ENCODE measurements at regions not wholly inside any gene's neighbourhood (a gene's known extent, or its start where the extent isn't known, plus 50 kb on each side); places are given as distances from the start of the nearest gene placed in this dataset.

DNA sequence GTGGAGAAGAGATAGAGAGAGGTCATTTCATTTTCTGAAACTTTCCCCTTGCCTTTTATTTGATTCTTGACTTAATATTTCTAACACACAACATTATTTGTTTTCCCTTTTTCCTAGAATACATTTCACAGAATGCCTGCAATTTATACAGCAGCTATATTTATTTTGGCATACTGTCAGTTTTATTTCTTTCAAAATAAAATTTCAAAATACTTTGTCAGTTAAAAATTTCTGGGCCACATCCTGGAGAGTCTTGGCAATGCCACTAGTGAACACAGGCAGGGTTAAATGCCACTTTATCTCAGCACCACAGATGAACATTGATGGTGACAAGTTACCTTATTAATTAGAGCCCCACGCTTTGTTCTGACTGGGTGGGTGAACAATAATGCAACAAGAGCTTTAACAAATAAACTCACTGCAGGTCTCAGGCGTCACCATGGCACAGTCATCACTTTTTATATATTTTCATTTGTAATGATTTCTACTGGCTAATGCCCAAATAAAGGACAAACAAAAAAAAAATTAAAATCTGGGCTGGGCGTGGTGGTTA lies 494.0 kb downstream of the KIF20B start:
- H3K9me3 ChIP-seq (ENCODE audit: low read length) = no peaks in the 10 kb centered on the region
- H3K79me2 ChIP-seq (ENCODE audit: low read length) = no peaks in the 10 kb centered on the region
- ChIA-PET POLR2A (ENCODE audit: unreplicated experiment) (interaction anchor here (0.6 kb wide), 1 partner anchor 219 kb away, joined by 4 read pairs; no protein-coding TSS in a partner anchor), CTCF (no interaction called here)
- intact Hi-C loops (cut with micrococcal nuclease) = no loop called here
- BruUV-seq (replicated peaks) = no TSS peak
- no peaks in the 10 kb centered on the region for H3K9me2 ChIP-seq (replicated peaks; ENCODE audit: low read length)
- no peak overlapping the region for H3K4me2 ChIP-seq (ENCODE audit: low read length)
- H3K4me1 ChIP-seq (ENCODE audit: insufficient read depth, low read length) = peaks cover 19% of the 10 kb centered on the region
- DNase-seq = no peak
- no peak; the same call in 1 of the 2 replicates for ATAC-seq
- H3K9ac ChIP-seq (ENCODE audit: low read length) = no peak overlapping the region
- H2AFZ ChIP-seq (ENCODE audit: low read length) = no peak overlapping the region
- H4K20me1 ChIP-seq (ENCODE audit: low read length) = no peaks in the 10 kb centered on the region
- no peaks in the 10 kb centered on the region for H3K36me3 ChIP-seq (ENCODE audit: low read depth, low read length)
- no peak overlapping the region for H3K4me3 ChIP-seq (ENCODE audit: low read length)
- no peaks in the 10 kb centered on the region for H3K27me3 ChIP-seq (ENCODE audit: low read length)
- H3K27ac ChIP-seq (ENCODE audit: low read length) = no peak overlapping the region
- TF ChIP-seq, protein P1, sequence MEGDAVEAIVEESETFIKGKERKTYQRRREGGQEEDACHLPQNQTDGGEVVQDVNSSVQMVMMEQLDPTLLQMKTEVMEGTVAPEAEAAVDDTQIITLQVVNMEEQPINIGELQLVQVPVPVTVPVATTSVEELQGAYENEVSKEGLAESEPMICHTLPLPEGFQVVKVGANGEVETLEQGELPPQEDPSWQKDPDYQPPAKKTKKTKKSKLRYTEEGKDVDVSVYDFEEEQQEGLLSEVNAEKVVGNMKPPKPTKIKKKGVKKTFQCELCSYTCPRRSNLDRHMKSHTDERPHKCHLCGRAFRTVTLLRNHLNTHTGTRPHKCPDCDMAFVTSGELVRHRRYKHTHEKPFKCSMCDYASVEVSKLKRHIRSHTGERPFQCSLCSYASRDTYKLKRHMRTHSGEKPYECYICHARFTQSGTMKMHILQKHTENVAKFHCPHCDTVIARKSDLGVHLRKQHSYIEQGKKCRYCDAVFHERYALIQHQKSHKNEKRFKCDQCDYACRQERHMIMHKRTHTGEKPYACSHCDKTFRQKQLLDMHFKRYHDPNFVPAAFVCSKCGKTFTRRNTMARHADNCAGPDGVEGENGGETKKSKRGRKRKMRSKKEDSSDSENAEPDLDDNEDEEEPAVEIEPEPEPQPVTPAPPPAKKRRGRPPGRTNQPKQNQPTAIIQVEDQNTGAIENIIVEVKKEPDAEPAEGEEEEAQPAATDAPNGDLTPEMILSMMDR (conservative IDR thresholded peaks at IDR 0.05; ENCODE audit: low read depth, low read length) = no peak
- TF ChIP-seq EZH2 (IDR thresholded peaks at IDR 0.05; ENCODE audit: low read length, unreplicated experiment) = no peak
- H3F3A ChIP-seq (ENCODE audit: low read length, unreplicated experiment) = no peaks in the 10 kb centered on the region

DNA sequence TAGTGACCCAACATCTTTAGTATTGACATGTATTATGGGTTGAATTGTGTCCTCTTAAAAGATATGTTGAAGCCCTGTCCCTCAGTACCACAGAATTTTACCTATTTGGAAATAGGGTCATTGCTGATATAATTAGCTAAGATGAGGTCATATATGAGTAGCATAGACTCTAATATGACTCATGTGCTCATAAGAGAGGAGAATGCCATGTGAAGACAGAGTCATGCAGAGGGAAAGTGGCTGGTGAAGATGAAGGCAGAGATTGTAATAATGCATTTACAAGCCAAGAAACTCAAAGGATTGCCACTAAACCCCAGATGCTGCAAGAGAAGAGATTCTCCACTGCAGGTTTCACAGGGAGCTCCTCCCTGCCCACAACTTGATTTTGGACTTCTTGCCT lies 496.4 kb downstream of the KIF20B start:
- Histone ChIP-seq H3K79me2 (ENCODE audit: low read length) (no peaks in the 10 kb centered on the region), H3K27ac (ENCODE audit: low read length) (0 out of 2 replicates have a peak overlapping the region, but pooled peaks have one; percentile 18), H3K27me3 (ENCODE audit: low read length) (no peaks in the 10 kb centered on the region), H3F3A (ENCODE audit: low read length, unreplicated experiment) (no peaks in the 10 kb centered on the region), H3K36me3 (ENCODE audit: low read depth, low read length) (no peaks in the 10 kb centered on the region), H2AFZ (ENCODE audit: low read length) (no peak overlapping the region), H3K4me2 (ENCODE audit: low read length) (no peak overlapping the region), H3K9me3 (ENCODE audit: low read length) (no peaks in the 10 kb centered on the region), H3K9ac (ENCODE audit: low read length) (no peak overlapping the region), H3K4me1 (ENCODE audit: insufficient read depth, low read length) (peaks cover 19% of the 10 kb centered on the region), H3K9me2 (replicated peaks; ENCODE audit: low read length) (no peaks in the 10 kb centered on the region), H4K20me1 (ENCODE audit: low read length) (no peaks in the 10 kb centered on the region), H3K4me3 (ENCODE audit: low read length) (no peak overlapping the region)
- DNase-seq (peak; percentile 46), ATAC-seq (no peak)
- BruUV-seq (replicated peaks) = no TSS peak
- CTCF ChIA-PET = no interaction called here
- intact Hi-C loops (cut with micrococcal nuclease) = no loop called here
- POLR2A ChIA-PET (ENCODE audit: unreplicated experiment) = no interaction called here
- no peak for TF ChIP-seq EZH2 (IDR thresholded peaks at IDR 0.05; ENCODE audit: low read length, unreplicated experiment)
- TF ChIP-seq EZH2phosphoT487 (IDR thresholded peaks at IDR 0.05; ENCODE audit: borderline replicate concordance, low read length) = no peak
- TF ChIP-seq, protein P1 (conservative IDR thresholded peaks at IDR 0.05; ENCODE audit: low read depth, low read length) = no peak

DNA sequence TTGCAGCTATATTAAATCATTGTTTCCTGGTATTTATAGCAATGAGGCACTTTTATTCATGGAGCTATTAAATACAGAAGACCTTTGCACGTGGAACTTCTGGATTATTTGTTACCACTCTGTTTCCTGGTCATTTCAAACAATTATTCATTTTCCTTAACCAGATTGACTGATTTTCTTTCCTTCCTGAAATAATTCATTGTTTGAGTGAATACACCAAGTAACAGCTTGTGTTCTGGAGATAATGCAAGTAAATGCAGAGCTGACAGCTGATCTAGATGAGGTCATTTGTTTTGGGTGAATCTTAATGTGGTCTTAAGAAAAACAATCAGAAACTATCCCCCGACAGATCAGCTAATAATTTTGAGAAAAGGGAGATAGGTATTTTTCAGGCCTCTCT lies 497.7 kb downstream of the KIF20B start:
- peaks cover 13% of the 10 kb centered on the region for H3K4me1 ChIP-seq (ENCODE audit: insufficient read depth, low read length)
- ATAC-seq (peak; percentile 42), DNase-seq (no peak)
- H3K9me2 ChIP-seq (replicated peaks; ENCODE audit: low read length) = no peaks in the 10 kb centered on the region
- H3K9ac ChIP-seq (ENCODE audit: low read length) = no peak overlapping the region
- ChIA-PET POLR2A (ENCODE audit: unreplicated experiment) (no interaction called here), CTCF (no interaction called here)
- no peak overlapping the region for H3K27ac ChIP-seq (ENCODE audit: low read length)
- H3K4me3 ChIP-seq (ENCODE audit: low read length) = no peak overlapping the region
- intact Hi-C loops (cut with micrococcal nuclease) = no loop called here
- H3F3A ChIP-seq (ENCODE audit: low read length, unreplicated experiment) = no peaks in the 10 kb centered on the region
- H2AFZ ChIP-seq (ENCODE audit: low read length) = no peak overlapping the region
- BruUV-seq (replicated peaks) = no TSS peak
- no peak overlapping the region for H3K4me2 ChIP-seq (ENCODE audit: low read length)
- H3K36me3 ChIP-seq (ENCODE audit: low read depth, low read length) = no peaks in the 10 kb centered on the region
- H3K27me3 ChIP-seq (ENCODE audit: low read length) = no peaks in the 10 kb centered on the region
- no peaks in the 10 kb centered on the region for H3K79me2 ChIP-seq (ENCODE audit: low read length)
- TF ChIP-seq EZH2phosphoT487 (IDR thresholded peaks at IDR 0.05; ENCODE audit: borderline replicate concordance, low read length) = no peak
- TF ChIP-seq EZH2 (IDR thresholded peaks at IDR 0.05; ENCODE audit: low read length, unreplicated experiment) = no peak
- TF ChIP-seq, protein P1 (conservative IDR thresholded peaks at IDR 0.05; ENCODE audit: low read depth, low read length) = no peak
- H3K9me3 ChIP-seq (ENCODE audit: low read length) = no peaks in the 10 kb centered on the region
- H4K20me1 ChIP-seq (ENCODE audit: low read length) = no peaks in the 10 kb centered on the region
